22Rv1 (cell line): ENCODE measurements at regions not wholly inside any gene's neighbourhood (a gene's known extent, or its start where the extent isn't known, plus 50 kb on each side); places are given as distances from the start of the nearest gene placed in this dataset.

ENCODE experiments used
- ZFX ChIP-seq: fragments of 450-650 bp; IDR thresholded peaks from 2 replicates; pipeline ENCODE4 v1.6.1; 2017; ENCODE audit warnings: antibody characterized with exemption, borderline replicate concordance
- TF ChIP-seq, protein P1 (sequence below): fragments of 450-650 bp; IDR thresholded peaks from 2 replicates; pipeline ENCODE4 v1.5.1; 2017; ENCODE audit warnings: mild to moderate bottlenecking

DNA sequence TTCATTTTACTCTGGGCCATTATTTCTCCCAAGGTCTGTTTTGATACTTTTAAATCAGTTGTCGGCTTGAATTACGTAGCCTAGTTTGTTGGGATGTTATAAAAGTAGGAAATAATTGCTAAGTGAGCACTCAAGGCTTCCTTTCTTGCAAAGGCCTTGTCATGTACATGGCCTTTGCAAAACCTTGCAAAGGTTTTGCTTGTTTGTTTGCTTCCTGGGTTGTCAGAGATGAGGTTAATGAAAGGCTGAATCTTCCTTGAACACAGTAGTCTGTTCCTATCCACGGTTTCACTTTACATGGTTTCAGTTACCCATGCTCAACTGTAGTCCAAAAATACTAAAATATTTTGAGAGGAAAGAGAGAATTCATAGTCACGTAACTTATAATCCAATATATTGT lies 113.5 kb downstream of the NAA11 start:
- TF ChIP-seq, protein P1, sequence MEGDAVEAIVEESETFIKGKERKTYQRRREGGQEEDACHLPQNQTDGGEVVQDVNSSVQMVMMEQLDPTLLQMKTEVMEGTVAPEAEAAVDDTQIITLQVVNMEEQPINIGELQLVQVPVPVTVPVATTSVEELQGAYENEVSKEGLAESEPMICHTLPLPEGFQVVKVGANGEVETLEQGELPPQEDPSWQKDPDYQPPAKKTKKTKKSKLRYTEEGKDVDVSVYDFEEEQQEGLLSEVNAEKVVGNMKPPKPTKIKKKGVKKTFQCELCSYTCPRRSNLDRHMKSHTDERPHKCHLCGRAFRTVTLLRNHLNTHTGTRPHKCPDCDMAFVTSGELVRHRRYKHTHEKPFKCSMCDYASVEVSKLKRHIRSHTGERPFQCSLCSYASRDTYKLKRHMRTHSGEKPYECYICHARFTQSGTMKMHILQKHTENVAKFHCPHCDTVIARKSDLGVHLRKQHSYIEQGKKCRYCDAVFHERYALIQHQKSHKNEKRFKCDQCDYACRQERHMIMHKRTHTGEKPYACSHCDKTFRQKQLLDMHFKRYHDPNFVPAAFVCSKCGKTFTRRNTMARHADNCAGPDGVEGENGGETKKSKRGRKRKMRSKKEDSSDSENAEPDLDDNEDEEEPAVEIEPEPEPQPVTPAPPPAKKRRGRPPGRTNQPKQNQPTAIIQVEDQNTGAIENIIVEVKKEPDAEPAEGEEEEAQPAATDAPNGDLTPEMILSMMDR = no peak
- no peak for TF ChIP-seq ZFX
